ENCODE measurements at regions not wholly inside any gene's neighbourhood (a gene's known extent, or its start where the extent isn't known, plus 50 kb on each side); places are given as distances from the start of the nearest gene placed in this dataset.

GRCh38 chr4:116059361-116059760 lies 945.9 kb upstream of the NDST4 start:
- Histone ChIP-seq H3K27ac (no peak overlapping the region), H3K9me3 (replicated peaks) (no peaks in the 10 kb centered on the region), H3K36me3 (no peaks in the 10 kb centered on the region), H3K27me3 (no peaks in the 10 kb centered on the region), H3K4me1 (no peaks in the 10 kb centered on the region), H3K4me3 (no peak overlapping the region)
- no peak for DNase-seq

- Histone ChIP-seq H3K27ac (no peak overlapping the region), H3K4me1 (no peaks in the 10 kb centered on the region), H3K36me3 (no peaks in the 10 kb centered on the region), H3K4me3 (no peak overlapping the region), H3K9me3 (replicated peaks) (no peaks in the 10 kb centered on the region), H3K27me3 (no peaks in the 10 kb centered on the region)
- DNase-seq, result no peak
Measured at GRCh38 chr4:116058129-116058528, 944.7 kb upstream of the NDST4 start.

- H3K36me3 ChIP-seq, result no peaks in the 10 kb centered on the region
- H3K9me3 ChIP-seq (replicated peaks), result no peaks in the 10 kb centered on the region
- no peaks in the 10 kb centered on the region for H3K4me1 ChIP-seq
- no peaks in the 10 kb centered on the region for H3K27me3 ChIP-seq
- H3K4me3 ChIP-seq, result no peak overlapping the region
- H3K27ac ChIP-seq, result no peak overlapping the region
- peak in 1 of 2 experiments; percentile 31 for DNase-seq
Measured at GRCh38 chr4:116055857-116056827, 942.7 kb upstream of the NDST4 start.

GRCh38 chr4:116027311-116027710 lies 913.9 kb upstream of the NDST4 start:
- no peak overlapping the region for H3K4me3 ChIP-seq
- no peaks in the 10 kb centered on the region for H3K9me3 ChIP-seq (replicated peaks)
- no peaks in the 10 kb centered on the region for H3K36me3 ChIP-seq
- no peaks in the 10 kb centered on the region for H3K27me3 ChIP-seq
- DNase-seq, result peak; percentile 73 to 88
- H3K4me1 ChIP-seq, result peaks cover 11% of the 10 kb centered on the region
- H3K27ac ChIP-seq, result peak overlapping the region; percentile 21

- Histone ChIP-seq H3K9me3 (replicated peaks) (peaks cover 7% of the 10 kb centered on the region), H3K27me3 (no peaks in the 10 kb centered on the region), H3K36me3 (no peaks in the 10 kb centered on the region), H3K4me3 (no peak overlapping the region), H3K4me1 (peaks cover 11% of the 10 kb centered on the region), H3K27ac (no peak overlapping the region)
- DNase-seq, result peak in 1 of 2 experiments; percentile 21
Measured at GRCh38 chr4:116024954-116025708, 911.7 kb upstream of the NDST4 start.

- Histone ChIP-seq H3K4me3 (no peak overlapping the region), H3K36me3 (no peaks in the 10 kb centered on the region), H3K4me1 (peaks cover 11% of the 10 kb centered on the region), H3K9me3 (replicated peaks) (peaks cover 13% of the 10 kb centered on the region), H3K27ac (no peak overlapping the region), H3K27me3 (no peaks in the 10 kb centered on the region)
- DNase-seq, result no peak
Measured at GRCh38 chr4:116023049-116023448, 909.6 kb upstream of the NDST4 start.

GRCh38 chr4:116020141-116020722 lies 906.8 kb upstream of the NDST4 start:
- Histone ChIP-seq H3K4me1 (no peaks in the 10 kb centered on the region), H3K4me3 (no peak overlapping the region), H3K27ac (no peak overlapping the region), H3K9me3 (replicated peaks) (peaks cover 21% of the 10 kb centered on the region), H3K27me3 (no peaks in the 10 kb centered on the region), H3K36me3 (no peaks in the 10 kb centered on the region)
- DNase-seq, result peak in 1 of 2 experiments; percentile 28

- H3K9me3 ChIP-seq (replicated peaks), result peaks cover 31% of the 10 kb centered on the region
- H3K4me1 ChIP-seq, result no peaks in the 10 kb centered on the region
- DNase-seq, result no peak
- no peaks in the 10 kb centered on the region for H3K27me3 ChIP-seq
- H3K27ac ChIP-seq, result no peak overlapping the region
- H3K4me3 ChIP-seq, result no peak overlapping the region
- no peaks in the 10 kb centered on the region for H3K36me3 ChIP-seq
Measured at GRCh38 chr4:116018831-116019230, 905.4 kb upstream of the NDST4 start.

- H3K27ac ChIP-seq, result no peak overlapping the region
- DNase-seq, result no peak
- peaks cover 30% of the 10 kb centered on the region for H3K9me3 ChIP-seq (replicated peaks)
Measured at GRCh38 chr4:116016201-116016600, 902.8 kb upstream of the NDST4 start.

GRCh38 chr4:116015549-116015948 lies 902.1 kb upstream of the NDST4 start:
- H3K27me3 ChIP-seq, result no peaks in the 10 kb centered on the region
- no peak overlapping the region for H3K27ac ChIP-seq

More at GRCh38 chr4:116016201-116016600, 902.8 kb upstream of the NDST4 start:
- H3K4me1 ChIP-seq, result no peaks in the 10 kb centered on the region
- no peaks in the 10 kb centered on the region for H3K27me3 ChIP-seq
- H3K36me3 ChIP-seq, result no peaks in the 10 kb centered on the region
- H3K4me3 ChIP-seq, result no peak overlapping the region

GRCh38 chr4:116015062-116015461 lies 901.6 kb upstream of the NDST4 start:
- H3K4me3 ChIP-seq, result no peak overlapping the region
- H3K27me3 ChIP-seq, result no peaks in the 10 kb centered on the region
- no peak overlapping the region for H3K27ac ChIP-seq
- peaks cover 23% of the 10 kb centered on the region for H3K9me3 ChIP-seq (replicated peaks)
- no peaks in the 10 kb centered on the region for H3K36me3 ChIP-seq
- H3K4me1 ChIP-seq, result no peaks in the 10 kb centered on the region
- DNase-seq, result peak in 1 of 2 experiments; percentile 16

More at GRCh38 chr4:116015549-116015948, 902.1 kb upstream of the NDST4 start:
- peaks cover 28% of the 10 kb centered on the region for H3K9me3 ChIP-seq (replicated peaks)
- H3K4me1 ChIP-seq, result no peaks in the 10 kb centered on the region
- DNase-seq, result no peak
- no peak overlapping the region for H3K4me3 ChIP-seq
- H3K36me3 ChIP-seq, result no peaks in the 10 kb centered on the region

- H3K4me1 ChIP-seq, result no peaks in the 10 kb centered on the region
- DNase-seq, result no peak
- no peak overlapping the region for H3K4me3 ChIP-seq
- no peak overlapping the region for H3K27ac ChIP-seq
- no peaks in the 10 kb centered on the region for H3K27me3 ChIP-seq
- H3K36me3 ChIP-seq, result no peaks in the 10 kb centered on the region
- peaks cover 17% of the 10 kb centered on the region for H3K9me3 ChIP-seq (replicated peaks)
Measured at GRCh38 chr4:116010923-116011322, 897.5 kb upstream of the NDST4 start.

GRCh38 chr4:116005806-116006088 lies 892.3 kb upstream of the NDST4 start:
- Histone ChIP-seq H3K27me3 (no peaks in the 10 kb centered on the region), H3K4me1 (no peaks in the 10 kb centered on the region), H3K27ac (no peak overlapping the region), H3K9me3 (replicated peaks) (no peaks in the 10 kb centered on the region), H3K4me3 (no peak overlapping the region), H3K36me3 (no peaks in the 10 kb centered on the region)
- no peak for DNase-seq

GRCh38 chr4:116005037-116005805 lies 891.8 kb upstream of the NDST4 start:
- no peaks in the 10 kb centered on the region for H3K36me3 ChIP-seq
- H3K4me1 ChIP-seq, result no peaks in the 10 kb centered on the region
- DNase-seq, result no peak
- H3K9me3 ChIP-seq (replicated peaks), result no peaks in the 10 kb centered on the region
- no peak overlapping the region for H3K4me3 ChIP-seq
- no peak overlapping the region for H3K27ac ChIP-seq
- H3K27me3 ChIP-seq, result no peaks in the 10 kb centered on the region

Measured in SJCRH30 (cell line).